ENCODE measurements at regions not wholly inside any gene's neighbourhood (a gene's known extent, or its start where the extent isn't known, plus 50 kb on each side); places are given as distances from the start of the nearest gene placed in this dataset.

DNA sequence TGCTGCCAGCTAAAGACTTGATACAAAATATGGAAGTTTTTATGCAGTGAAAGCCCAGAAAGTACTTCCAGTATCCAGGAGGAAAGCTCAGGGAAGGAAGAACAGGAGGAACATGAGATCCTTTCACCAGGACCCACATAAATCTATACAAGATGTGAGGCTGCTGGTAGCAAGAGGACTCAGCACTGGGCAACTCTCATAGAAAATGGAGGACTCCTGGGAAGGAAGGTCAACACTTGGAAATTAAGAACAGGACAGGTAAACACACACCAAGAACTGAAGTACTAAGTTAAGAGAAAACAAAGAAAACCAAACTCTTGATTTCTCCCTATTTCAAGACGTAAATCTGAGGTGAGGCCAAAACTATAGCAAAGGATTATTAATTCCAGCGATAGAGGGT is 220.5 kb upstream of the HSF2 start:
- TF ChIP-seq TAF1 (IDR thresholded peaks at IDR 0.05; ENCODE audit: borderline replicate concordance, insufficient read depth, low read length) (no peak), POLR2AphosphoS5 (IDR thresholded peaks at IDR 0.05; ENCODE audit: low read depth, low read length) (no peak), SIN3A (IDR thresholded peaks at IDR 0.05; ENCODE audit: borderline replicate concordance, insufficient read depth, low read length) (no peak), FOXP2 (optimal IDR thresholded peaks at IDR 0.05; ENCODE audit: borderline replicate concordance, extremely low read depth, extremely low read length, insufficient read depth) (no peak)
- TF ChIP-seq, protein P1, sequence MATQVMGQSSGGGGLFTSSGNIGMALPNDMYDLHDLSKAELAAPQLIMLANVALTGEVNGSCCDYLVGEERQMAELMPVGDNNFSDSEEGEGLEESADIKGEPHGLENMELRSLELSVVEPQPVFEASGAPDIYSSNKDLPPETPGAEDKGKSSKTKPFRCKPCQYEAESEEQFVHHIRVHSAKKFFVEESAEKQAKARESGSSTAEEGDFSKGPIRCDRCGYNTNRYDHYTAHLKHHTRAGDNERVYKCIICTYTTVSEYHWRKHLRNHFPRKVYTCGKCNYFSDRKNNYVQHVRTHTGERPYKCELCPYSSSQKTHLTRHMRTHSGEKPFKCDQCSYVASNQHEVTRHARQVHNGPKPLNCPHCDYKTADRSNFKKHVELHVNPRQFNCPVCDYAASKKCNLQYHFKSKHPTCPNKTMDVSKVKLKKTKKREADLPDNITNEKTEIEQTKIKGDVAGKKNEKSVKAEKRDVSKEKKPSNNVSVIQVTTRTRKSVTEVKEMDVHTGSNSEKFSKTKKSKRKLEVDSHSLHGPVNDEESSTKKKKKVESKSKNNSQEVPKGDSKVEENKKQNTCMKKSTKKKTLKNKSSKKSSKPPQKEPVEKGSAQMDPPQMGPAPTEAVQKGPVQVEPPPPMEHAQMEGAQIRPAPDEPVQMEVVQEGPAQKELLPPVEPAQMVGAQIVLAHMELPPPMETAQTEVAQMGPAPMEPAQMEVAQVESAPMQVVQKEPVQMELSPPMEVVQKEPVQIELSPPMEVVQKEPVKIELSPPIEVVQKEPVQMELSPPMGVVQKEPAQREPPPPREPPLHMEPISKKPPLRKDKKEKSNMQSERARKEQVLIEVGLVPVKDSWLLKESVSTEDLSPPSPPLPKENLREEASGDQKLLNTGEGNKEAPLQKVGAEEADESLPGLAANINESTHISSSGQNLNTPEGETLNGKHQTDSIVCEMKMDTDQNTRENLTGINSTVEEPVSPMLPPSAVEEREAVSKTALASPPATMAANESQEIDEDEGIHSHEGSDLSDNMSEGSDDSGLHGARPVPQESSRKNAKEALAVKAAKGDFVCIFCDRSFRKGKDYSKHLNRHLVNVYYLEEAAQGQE (IDR thresholded peaks at IDR 0.05; ENCODE audit: insufficient read depth in 1 of 2, low read depth in 2 of 2, low read length in 2 of 2), result no peak

DNA sequence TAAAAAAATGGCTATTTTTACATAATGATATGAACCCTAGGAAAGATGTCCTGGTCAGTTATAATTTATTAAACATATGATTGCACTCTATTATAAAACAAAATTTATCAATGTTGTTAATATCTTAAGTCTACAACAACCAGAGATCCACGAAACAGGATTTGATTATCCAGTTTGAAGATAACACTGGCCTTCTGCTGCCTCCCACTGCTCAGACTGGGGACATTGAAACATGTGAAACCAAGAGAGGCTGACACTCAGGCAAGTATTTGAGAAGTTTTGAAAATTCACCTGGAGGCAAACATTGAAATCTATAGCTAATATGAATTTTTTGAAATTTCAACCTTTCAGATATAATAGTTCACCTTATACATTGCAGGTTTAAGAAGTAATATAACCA is 219.3 kb upstream of the HSF2 start:
- TF ChIP-seq FOXP2 (optimal IDR thresholded peaks at IDR 0.05; ENCODE audit: borderline replicate concordance, extremely low read depth, extremely low read length, insufficient read depth) (no peak), SIN3A (IDR thresholded peaks at IDR 0.05; ENCODE audit: borderline replicate concordance, insufficient read depth, low read length) (no peak), TAF1 (IDR thresholded peaks at IDR 0.05; ENCODE audit: borderline replicate concordance, insufficient read depth, low read length) (no peak), POLR2AphosphoS5 (IDR thresholded peaks at IDR 0.05; ENCODE audit: low read depth, low read length) (no peak)
- TF ChIP-seq, protein P1 (IDR thresholded peaks at IDR 0.05; ENCODE audit: insufficient read depth in 1 of 2, low read depth in 2 of 2, low read length in 2 of 2), result no peak

DNA sequence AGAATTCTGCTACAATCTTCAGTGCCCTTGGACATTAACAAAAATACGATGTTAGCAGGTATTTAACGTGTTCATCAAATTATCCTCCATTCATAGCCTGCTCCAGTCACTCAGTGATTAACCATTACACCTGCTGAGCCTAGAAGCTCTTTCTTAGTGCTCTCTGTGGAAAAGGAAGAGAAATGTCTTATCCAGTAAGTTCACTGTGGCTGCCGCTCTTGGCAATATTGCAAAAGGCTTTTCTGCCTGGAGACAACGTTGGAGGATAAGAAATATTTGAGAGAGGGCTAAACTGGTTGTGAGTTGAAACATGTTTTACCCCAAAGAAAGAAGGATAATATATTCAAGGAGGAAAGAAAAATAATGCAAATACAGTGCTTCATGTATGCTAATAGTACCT is 217.4 kb upstream of the HSF2 start:
- TF ChIP-seq, protein P1 (IDR thresholded peaks at IDR 0.05; ENCODE audit: insufficient read depth in 1 of 2, low read depth in 2 of 2, low read length in 2 of 2), result no peak
- TF ChIP-seq POLR2AphosphoS5 (IDR thresholded peaks at IDR 0.05; ENCODE audit: low read depth, low read length), result no peak

DNA sequence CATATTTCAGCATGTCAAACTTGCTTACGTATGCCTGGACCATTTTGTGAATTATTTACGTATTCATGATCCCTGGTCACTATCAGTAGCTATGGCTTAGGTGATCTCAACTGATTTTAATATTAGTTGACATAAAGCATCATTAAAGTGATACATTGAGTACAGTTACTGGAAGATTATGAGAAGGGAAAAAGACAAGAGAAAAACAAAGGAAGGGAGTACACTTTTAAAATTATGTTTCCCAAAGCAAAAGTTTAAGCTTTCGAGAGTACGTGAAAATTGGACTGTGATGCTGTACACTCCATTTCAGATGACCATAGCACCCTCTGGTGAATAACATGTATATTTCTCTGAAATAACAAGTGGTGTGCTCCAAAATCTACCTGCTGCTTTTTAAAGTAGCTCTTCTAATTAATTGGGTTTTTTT is 215.0 kb upstream of the HSF2 start:
- TF ChIP-seq SIN3A (IDR thresholded peaks at IDR 0.05; ENCODE audit: borderline replicate concordance, insufficient read depth, low read length), result no peak
- TF ChIP-seq, protein P1 (IDR thresholded peaks at IDR 0.05; ENCODE audit: insufficient read depth in 1 of 2, low read depth in 2 of 2, low read length in 2 of 2), result no peak
- TF ChIP-seq FOXP2 (optimal IDR thresholded peaks at IDR 0.05; ENCODE audit: borderline replicate concordance, extremely low read depth, extremely low read length, insufficient read depth), result no peak
- TF ChIP-seq POLR2AphosphoS5 (IDR thresholded peaks at IDR 0.05; ENCODE audit: low read depth, low read length), result no peak
- TF ChIP-seq TAF1 (IDR thresholded peaks at IDR 0.05; ENCODE audit: borderline replicate concordance, insufficient read depth, low read length), result no peak

DNA sequence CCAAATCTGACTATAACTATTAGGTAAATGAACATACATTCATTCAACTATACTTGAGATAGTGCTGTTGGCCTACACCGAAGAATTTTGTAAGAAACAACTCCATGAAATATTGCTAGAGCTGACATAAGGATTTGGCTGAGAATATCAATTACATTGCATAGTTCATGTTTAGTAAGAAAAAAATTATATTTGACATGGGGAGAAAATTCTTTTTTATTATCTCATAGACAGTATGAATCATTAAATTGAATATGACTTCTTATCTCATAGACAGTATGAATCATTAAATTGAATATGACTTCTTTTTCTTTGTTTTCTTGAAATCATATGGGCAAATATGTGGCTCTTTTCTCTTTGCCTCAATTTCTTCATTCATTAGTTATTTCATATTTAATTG is 212.3 kb upstream of the HSF2 start:
- TF ChIP-seq POLR2AphosphoS5 (IDR thresholded peaks at IDR 0.05; ENCODE audit: low read depth, low read length) (no peak), FOXP2 (optimal IDR thresholded peaks at IDR 0.05; ENCODE audit: borderline replicate concordance, extremely low read depth, extremely low read length, insufficient read depth) (no peak)

Measured in PFSK-1 (cell line).